ENCODE measurements at regions not wholly inside any gene's neighbourhood (a gene's known extent, or its start where the extent isn't known, plus 50 kb on each side); places are given as distances from the start of the nearest gene placed in this dataset.

DNA sequence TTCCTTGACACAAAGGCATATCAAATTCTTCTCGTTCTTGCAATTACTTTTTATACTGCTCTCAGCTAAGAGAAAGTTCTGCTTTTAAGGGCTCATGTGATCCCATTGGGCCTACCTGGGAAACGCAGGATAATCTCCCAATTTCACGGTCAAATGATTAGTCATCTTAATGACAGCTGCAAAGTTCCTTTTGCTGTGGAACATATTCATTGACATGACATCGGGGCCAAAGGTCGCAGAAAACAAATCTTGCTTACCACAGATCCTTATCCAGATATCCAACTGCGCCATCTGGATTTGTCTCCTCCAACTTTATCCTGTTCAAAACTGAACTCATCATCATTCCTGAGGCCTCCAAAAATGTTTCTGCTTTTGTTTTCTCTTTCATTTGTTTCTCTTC is 1085.6 kb upstream of the WWC1 start:
- TF ChIP-seq, protein P1, sequence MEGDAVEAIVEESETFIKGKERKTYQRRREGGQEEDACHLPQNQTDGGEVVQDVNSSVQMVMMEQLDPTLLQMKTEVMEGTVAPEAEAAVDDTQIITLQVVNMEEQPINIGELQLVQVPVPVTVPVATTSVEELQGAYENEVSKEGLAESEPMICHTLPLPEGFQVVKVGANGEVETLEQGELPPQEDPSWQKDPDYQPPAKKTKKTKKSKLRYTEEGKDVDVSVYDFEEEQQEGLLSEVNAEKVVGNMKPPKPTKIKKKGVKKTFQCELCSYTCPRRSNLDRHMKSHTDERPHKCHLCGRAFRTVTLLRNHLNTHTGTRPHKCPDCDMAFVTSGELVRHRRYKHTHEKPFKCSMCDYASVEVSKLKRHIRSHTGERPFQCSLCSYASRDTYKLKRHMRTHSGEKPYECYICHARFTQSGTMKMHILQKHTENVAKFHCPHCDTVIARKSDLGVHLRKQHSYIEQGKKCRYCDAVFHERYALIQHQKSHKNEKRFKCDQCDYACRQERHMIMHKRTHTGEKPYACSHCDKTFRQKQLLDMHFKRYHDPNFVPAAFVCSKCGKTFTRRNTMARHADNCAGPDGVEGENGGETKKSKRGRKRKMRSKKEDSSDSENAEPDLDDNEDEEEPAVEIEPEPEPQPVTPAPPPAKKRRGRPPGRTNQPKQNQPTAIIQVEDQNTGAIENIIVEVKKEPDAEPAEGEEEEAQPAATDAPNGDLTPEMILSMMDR (optimal IDR thresholded peaks at IDR 0.05 in 1 of 3, IDR thresholded peaks at IDR 0.05 in 1 of 3, conservative IDR thresholded peaks at IDR 0.05 in 1 of 3; ENCODE audit: extremely low read depth in 1 of 3, insufficient read depth in 2 of 3, low read length in 3 of 3) = no peak
- no peak for TF ChIP-seq EZH2 (IDR thresholded peaks at IDR 0.05; ENCODE audit: low read length)

Data from keratinocyte (primary cell).